ENCODE measurements at regions not wholly inside any gene's neighbourhood (a gene's known extent, or its start where the extent isn't known, plus 50 kb on each side); places are given as distances from the start of the nearest gene placed in this dataset.

DNA sequence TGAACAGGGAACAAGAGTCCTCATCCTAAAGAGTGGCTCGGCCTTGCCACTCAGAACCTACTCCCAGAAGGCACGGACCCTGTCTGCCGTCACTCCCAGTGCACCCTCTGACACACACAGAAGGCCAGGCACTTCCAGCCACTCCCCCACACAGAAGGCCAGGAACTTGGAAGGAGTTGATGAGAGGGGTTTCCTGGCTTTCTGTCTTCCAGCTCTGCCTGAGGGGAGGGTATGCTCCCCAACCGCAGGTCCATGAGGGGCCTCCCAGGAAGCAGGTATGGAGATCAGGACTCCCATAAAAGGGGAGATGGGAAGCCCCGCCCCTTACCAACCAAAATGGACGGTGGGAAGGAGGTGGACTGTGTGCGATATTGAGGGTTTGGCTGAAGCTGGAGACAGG lies 247.6 kb upstream of the IRX4 start:
- no peak for TF ChIP-seq EZH2 (IDR thresholded peaks at IDR 0.05; ENCODE audit: insufficient read depth, low read length)
- TF ChIP-seq, protein P1, sequence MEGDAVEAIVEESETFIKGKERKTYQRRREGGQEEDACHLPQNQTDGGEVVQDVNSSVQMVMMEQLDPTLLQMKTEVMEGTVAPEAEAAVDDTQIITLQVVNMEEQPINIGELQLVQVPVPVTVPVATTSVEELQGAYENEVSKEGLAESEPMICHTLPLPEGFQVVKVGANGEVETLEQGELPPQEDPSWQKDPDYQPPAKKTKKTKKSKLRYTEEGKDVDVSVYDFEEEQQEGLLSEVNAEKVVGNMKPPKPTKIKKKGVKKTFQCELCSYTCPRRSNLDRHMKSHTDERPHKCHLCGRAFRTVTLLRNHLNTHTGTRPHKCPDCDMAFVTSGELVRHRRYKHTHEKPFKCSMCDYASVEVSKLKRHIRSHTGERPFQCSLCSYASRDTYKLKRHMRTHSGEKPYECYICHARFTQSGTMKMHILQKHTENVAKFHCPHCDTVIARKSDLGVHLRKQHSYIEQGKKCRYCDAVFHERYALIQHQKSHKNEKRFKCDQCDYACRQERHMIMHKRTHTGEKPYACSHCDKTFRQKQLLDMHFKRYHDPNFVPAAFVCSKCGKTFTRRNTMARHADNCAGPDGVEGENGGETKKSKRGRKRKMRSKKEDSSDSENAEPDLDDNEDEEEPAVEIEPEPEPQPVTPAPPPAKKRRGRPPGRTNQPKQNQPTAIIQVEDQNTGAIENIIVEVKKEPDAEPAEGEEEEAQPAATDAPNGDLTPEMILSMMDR (IDR thresholded peaks at IDR 0.05; ENCODE audit: insufficient read depth, low read depth, low read length) = no peak

Data from astrocyte (in vitro differentiated cells and primary cell).